SK-N-SH (cell line): ENCODE measurements at regions not wholly inside any gene's neighbourhood (a gene's known extent, or its start where the extent isn't known, plus 50 kb on each side); places are given as distances from the start of the nearest gene placed in this dataset.

Source experiments
- CHD2 ChIP-seq: fragments of 150-350 bp; IDR thresholded peaks from 2 replicates; pipeline ENCODE4 v1.6.1; 2018; ENCODE audit warnings: low read length; ENCODE audit not compliant: partially characterized antibody
- ELF1 ChIP-seq: IDR thresholded peaks from 2 replicates; pipeline ENCODE4 v1.4.0; 2012
- EP300 ChIP-seq, 2 experiments: IDR thresholded peaks; 2 replicates each; pipeline versions ENCODE4 v1.4.0 to v1.6.1; 2012; ENCODE audit warnings: borderline replicate concordance in 1 of 2, low read depth in 1 of 2, low read length in 1 of 2
- FOSL2 ChIP-seq: IDR thresholded peaks from 2 replicates; pipeline ENCODE4 v1.4.0; 2012; ENCODE audit warnings: low read depth, mild to moderate bottlenecking, moderate library complexity, borderline replicate concordance
- MAX ChIP-seq: IDR thresholded peaks from 2 replicates; pipeline ENCODE4 v1.4.0; 2012; ENCODE audit warnings: low read depth
- MXI1 ChIP-seq: IDR thresholded peaks from 2 replicates; pipeline ENCODE4 v1.6.1; 2012; ENCODE audit warnings: mild to moderate bottlenecking, low read depth, low read length, improper control_type of control experiment
- PBX3 ChIP-seq: IDR thresholded peaks from 2 replicates; pipeline ENCODE4; 2012
- POLR2AphosphoS5 ChIP-seq: IDR thresholded peaks from 2 replicates; pipeline ENCODE4 v1.6.1; 2012; ENCODE audit warnings: low read depth, low read length
- RCOR1 ChIP-seq: fragments of 150-350 bp; IDR thresholded peaks from 2 replicates; pipeline ENCODE4 v1.6.1; 2017; ENCODE audit warnings: antibody characterized with exemption, low read length
- SMC3 ChIP-seq: IDR thresholded peaks from 2 replicates; pipeline ENCODE4 v1.6.1; 2012; ENCODE audit warnings: low read depth, low read length, improper control_type of control experiment
- TEAD4 ChIP-seq: IDR thresholded peaks from 2 replicates; pipeline ENCODE4 v1.4.0; 2012; ENCODE audit warnings: mild to moderate bottlenecking, borderline replicate concordance; ENCODE audit not compliant: insufficient read depth
- TF ChIP-seq, protein P1 (sequence below): fragments of 150-350 bp; IDR thresholded peaks from 2 replicates; pipeline ENCODE4 v1.6.1; 2016; ENCODE audit warnings: mild to moderate bottlenecking, low read depth, low read length
- TF ChIP-seq, protein P2 (sequence below): fragments of 200-600 bp; sonication (generic); IDR thresholded peaks from 2 replicates; pipeline ENCODE4 v1.6.1; 2017; ENCODE audit warnings: antibody characterized with exemption, mild to moderate bottlenecking, moderate library complexity

DNA sequence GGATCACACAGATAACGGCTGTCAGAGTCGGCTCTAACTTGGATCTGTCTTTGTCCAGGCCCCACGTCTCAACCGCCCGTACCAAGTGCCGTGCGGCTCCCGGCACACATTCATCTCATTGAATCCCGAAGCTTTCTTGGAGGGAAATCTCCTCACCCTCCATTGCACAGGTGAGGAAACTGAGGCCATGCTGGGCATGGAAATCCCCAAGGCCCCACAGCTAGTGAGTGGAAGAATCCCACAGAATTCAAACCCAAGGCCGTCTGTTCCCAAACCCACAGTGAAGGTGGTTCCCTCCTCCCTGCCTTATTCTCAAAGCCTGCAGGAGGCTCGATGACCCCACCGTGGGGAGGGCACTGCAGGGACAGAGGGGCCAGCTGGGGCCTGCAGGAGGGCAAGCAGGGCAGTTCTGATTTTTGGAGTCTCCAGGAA, 437.9 kb downstream of the MATN1 start:
- TF ChIP-seq POLR2AphosphoS5 (no peak), MXI1 (no peak), PBX3 (no peak), RCOR1 (no peak), EP300 (IDR thresholded peaks at IDR 0.05; ENCODE audit: borderline replicate concordance in 1 of 2, low read depth in 1 of 2, low read length in 1 of 2) (no peak), SMC3 (no peak), ELF1 (no peak), TEAD4 (no peak), CHD2 (no peak), FOSL2 (no peak), MAX (no peak)
- TF ChIP-seq, protein P1, sequence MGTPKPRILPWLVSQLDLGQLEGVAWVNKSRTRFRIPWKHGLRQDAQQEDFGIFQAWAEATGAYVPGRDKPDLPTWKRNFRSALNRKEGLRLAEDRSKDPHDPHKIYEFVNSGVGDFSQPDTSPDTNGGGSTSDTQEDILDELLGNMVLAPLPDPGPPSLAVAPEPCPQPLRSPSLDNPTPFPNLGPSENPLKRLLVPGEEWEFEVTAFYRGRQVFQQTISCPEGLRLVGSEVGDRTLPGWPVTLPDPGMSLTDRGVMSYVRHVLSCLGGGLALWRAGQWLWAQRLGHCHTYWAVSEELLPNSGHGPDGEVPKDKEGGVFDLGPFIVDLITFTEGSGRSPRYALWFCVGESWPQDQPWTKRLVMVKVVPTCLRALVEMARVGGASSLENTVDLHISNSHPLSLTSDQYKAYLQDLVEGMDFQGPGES = no peak
- TF ChIP-seq, protein P2, sequence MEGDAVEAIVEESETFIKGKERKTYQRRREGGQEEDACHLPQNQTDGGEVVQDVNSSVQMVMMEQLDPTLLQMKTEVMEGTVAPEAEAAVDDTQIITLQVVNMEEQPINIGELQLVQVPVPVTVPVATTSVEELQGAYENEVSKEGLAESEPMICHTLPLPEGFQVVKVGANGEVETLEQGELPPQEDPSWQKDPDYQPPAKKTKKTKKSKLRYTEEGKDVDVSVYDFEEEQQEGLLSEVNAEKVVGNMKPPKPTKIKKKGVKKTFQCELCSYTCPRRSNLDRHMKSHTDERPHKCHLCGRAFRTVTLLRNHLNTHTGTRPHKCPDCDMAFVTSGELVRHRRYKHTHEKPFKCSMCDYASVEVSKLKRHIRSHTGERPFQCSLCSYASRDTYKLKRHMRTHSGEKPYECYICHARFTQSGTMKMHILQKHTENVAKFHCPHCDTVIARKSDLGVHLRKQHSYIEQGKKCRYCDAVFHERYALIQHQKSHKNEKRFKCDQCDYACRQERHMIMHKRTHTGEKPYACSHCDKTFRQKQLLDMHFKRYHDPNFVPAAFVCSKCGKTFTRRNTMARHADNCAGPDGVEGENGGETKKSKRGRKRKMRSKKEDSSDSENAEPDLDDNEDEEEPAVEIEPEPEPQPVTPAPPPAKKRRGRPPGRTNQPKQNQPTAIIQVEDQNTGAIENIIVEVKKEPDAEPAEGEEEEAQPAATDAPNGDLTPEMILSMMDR = no peak
